ENCODE measurements at regions not wholly inside any gene's neighbourhood (a gene's known extent, or its start where the extent isn't known, plus 50 kb on each side); places are given as distances from the start of the nearest gene placed in this dataset.
"Not testable (repeated sequence)": the region's sequence is repeated elsewhere in the genome, so short reads cannot be mapped to it uniquely, and the experiment has no call there.

- H3K27me3 Mint-ChIP-seq; H3K27ac Mint-ChIP-seq; intact Hi-C loops (cut with micrococcal nuclease); H3K36me3 Mint-ChIP-seq; H3K27ac ChIP-seq (ENCODE audit: low read depth, low read length); DNase-seq; POLR2A ChIA-PET; H3K36me3 ChIP-seq (ENCODE audit: control insufficient read depth in 2 of 3, insufficient read depth in 3 of 3, low read length in 3 of 3); H3K4me3 ChIP-seq (ENCODE audit: low read length); H3K4me3 Mint-ChIP-seq; CTCF ChIA-PET; H3K4me1 ChIP-seq (ENCODE audit: control insufficient read depth in 2 of 2, insufficient read depth in 2 of 2, low read length in 2 of 2); ATAC-seq; H3K4me1 Mint-ChIP-seq; H3K9me3 ChIP-seq (ENCODE audit: control insufficient read depth in 2 of 3, low read length in 3 of 3); H3K27me3 ChIP-seq (ENCODE audit: control insufficient read depth in 2 of 2, insufficient read depth in 2 of 2, low read length in 2 of 2); H3K9me3 Mint-ChIP-seq: not testable (repeated sequence)
These were observed 747.6 kb downstream of the SPATA31A6 start for GRCh38 chr9:42931045-42931444.

- H3K27ac Mint-ChIP-seq; DNase-seq; H3K36me3 Mint-ChIP-seq; intact Hi-C loops (cut with micrococcal nuclease); H3K36me3 ChIP-seq (ENCODE audit: control insufficient read depth in 2 of 3, insufficient read depth in 3 of 3, low read length in 3 of 3); H3K4me3 Mint-ChIP-seq; H3K9me3 Mint-ChIP-seq; POLR2A ChIA-PET; H3K27ac ChIP-seq (ENCODE audit: low read depth, low read length); H3K4me1 Mint-ChIP-seq; H3K4me1 ChIP-seq (ENCODE audit: control insufficient read depth in 2 of 2, insufficient read depth in 2 of 2, low read length in 2 of 2); H3K27me3 Mint-ChIP-seq; CTCF ChIA-PET; H3K4me3 ChIP-seq (ENCODE audit: low read length); H3K9me3 ChIP-seq (ENCODE audit: control insufficient read depth in 2 of 3, low read length in 3 of 3); H3K27me3 ChIP-seq (ENCODE audit: control insufficient read depth in 2 of 2, insufficient read depth in 2 of 2, low read length in 2 of 2); ATAC-seq: not testable (repeated sequence)
These were observed 754.2 kb downstream of the SPATA31A6 start for GRCh38 chr9:42937583-42938235.

- CTCF ChIA-PET; H3K9me3 ChIP-seq (ENCODE audit: control insufficient read depth in 2 of 3, low read length in 3 of 3); H3K4me3 ChIP-seq (ENCODE audit: low read length); POLR2A ChIA-PET; H3K27ac ChIP-seq (ENCODE audit: low read depth, low read length); H3K27me3 Mint-ChIP-seq; H3K27ac Mint-ChIP-seq; H3K27me3 ChIP-seq (ENCODE audit: control insufficient read depth in 2 of 2, insufficient read depth in 2 of 2, low read length in 2 of 2); H3K4me1 ChIP-seq (ENCODE audit: control insufficient read depth in 2 of 2, insufficient read depth in 2 of 2, low read length in 2 of 2); H3K4me1 Mint-ChIP-seq; intact Hi-C loops (cut with micrococcal nuclease); H3K9me3 Mint-ChIP-seq; DNase-seq; ATAC-seq; H3K4me3 Mint-ChIP-seq; H3K36me3 ChIP-seq (ENCODE audit: control insufficient read depth in 2 of 3, insufficient read depth in 3 of 3, low read length in 3 of 3); H3K36me3 Mint-ChIP-seq: not testable (repeated sequence)
These were observed 763.6 kb downstream of the SPATA31A6 start for GRCh38 chr9:42947050-42947449.

- H3K27me3 Mint-ChIP-seq; H3K27ac ChIP-seq (ENCODE audit: low read depth, low read length); H3K4me1 Mint-ChIP-seq; H3K4me3 Mint-ChIP-seq; H3K9me3 Mint-ChIP-seq; POLR2A ChIA-PET; H3K4me1 ChIP-seq (ENCODE audit: control insufficient read depth in 2 of 2, insufficient read depth in 2 of 2, low read length in 2 of 2); DNase-seq; H3K36me3 Mint-ChIP-seq; intact Hi-C loops (cut with micrococcal nuclease); H3K27me3 ChIP-seq (ENCODE audit: control insufficient read depth in 2 of 2, insufficient read depth in 2 of 2, low read length in 2 of 2); ATAC-seq; H3K27ac Mint-ChIP-seq; H3K9me3 ChIP-seq (ENCODE audit: control insufficient read depth in 2 of 3, low read length in 3 of 3); H3K36me3 ChIP-seq (ENCODE audit: control insufficient read depth in 2 of 3, insufficient read depth in 3 of 3, low read length in 3 of 3); CTCF ChIA-PET; H3K4me3 ChIP-seq (ENCODE audit: low read length): not testable (repeated sequence)
These were observed 767.8 kb downstream of the SPATA31A6 start for GRCh38 chr9:42951239-42951638.

GRCh38 chr9:42965155-42965554 is 781.7 kb downstream of the SPATA31A6 start:
- H3K36me3 Mint-ChIP-seq; H3K27me3 ChIP-seq (ENCODE audit: control insufficient read depth in 2 of 2, insufficient read depth in 2 of 2, low read length in 2 of 2); H3K4me3 ChIP-seq (ENCODE audit: low read length); H3K9me3 Mint-ChIP-seq; H3K9me3 ChIP-seq (ENCODE audit: control insufficient read depth in 2 of 3, low read length in 3 of 3); POLR2A ChIA-PET; H3K27me3 Mint-ChIP-seq; CTCF ChIA-PET; H3K4me3 Mint-ChIP-seq; H3K4me1 ChIP-seq (ENCODE audit: control insufficient read depth in 2 of 2, insufficient read depth in 2 of 2, low read length in 2 of 2); H3K27ac ChIP-seq (ENCODE audit: low read depth, low read length); H3K4me1 Mint-ChIP-seq; DNase-seq; intact Hi-C loops (cut with micrococcal nuclease); H3K27ac Mint-ChIP-seq; ATAC-seq; H3K36me3 ChIP-seq (ENCODE audit: control insufficient read depth in 2 of 3, insufficient read depth in 3 of 3, low read length in 3 of 3): not testable (repeated sequence)

GRCh38 chr9:42971872-42972271 is 788.4 kb downstream of the SPATA31A6 start:
- H3K27ac Mint-ChIP-seq; H3K4me1 ChIP-seq (ENCODE audit: control insufficient read depth in 2 of 2, insufficient read depth in 2 of 2, low read length in 2 of 2); H3K4me1 Mint-ChIP-seq; H3K27ac ChIP-seq (ENCODE audit: low read depth, low read length); intact Hi-C loops (cut with micrococcal nuclease); H3K4me3 ChIP-seq (ENCODE audit: low read length); H3K4me3 Mint-ChIP-seq; H3K36me3 ChIP-seq (ENCODE audit: control insufficient read depth in 2 of 3, insufficient read depth in 3 of 3, low read length in 3 of 3); DNase-seq; CTCF ChIA-PET; H3K9me3 ChIP-seq (ENCODE audit: control insufficient read depth in 2 of 3, low read length in 3 of 3); H3K27me3 ChIP-seq (ENCODE audit: control insufficient read depth in 2 of 2, insufficient read depth in 2 of 2, low read length in 2 of 2); ATAC-seq; POLR2A ChIA-PET; H3K27me3 Mint-ChIP-seq; H3K36me3 Mint-ChIP-seq: not testable (repeated sequence)
- peaks cover 0 to 15% (median 4%) of the 10 kb centered on the region in 11 donors for H3K9me3 Mint-ChIP-seq

- H3K9me3 ChIP-seq (ENCODE audit: control insufficient read depth in 2 of 3, low read length in 3 of 3); H3K27me3 Mint-ChIP-seq; H3K27me3 ChIP-seq (ENCODE audit: control insufficient read depth in 2 of 2, insufficient read depth in 2 of 2, low read length in 2 of 2); H3K4me3 ChIP-seq (ENCODE audit: low read length); H3K27ac Mint-ChIP-seq; ATAC-seq; H3K36me3 Mint-ChIP-seq; DNase-seq; H3K4me1 ChIP-seq (ENCODE audit: control insufficient read depth in 2 of 2, insufficient read depth in 2 of 2, low read length in 2 of 2); H3K36me3 ChIP-seq (ENCODE audit: control insufficient read depth in 2 of 3, insufficient read depth in 3 of 3, low read length in 3 of 3); POLR2A ChIA-PET; CTCF ChIA-PET; H3K4me3 Mint-ChIP-seq; intact Hi-C loops (cut with micrococcal nuclease); H3K4me1 Mint-ChIP-seq; H3K27ac ChIP-seq (ENCODE audit: low read depth, low read length): not testable (repeated sequence)
- H3K9me3 Mint-ChIP-seq: peaks cover 0 to 15% (median 3%) of the 10 kb centered on the region in 11 donors
These were observed 791.3 kb downstream of the SPATA31A6 start for GRCh38 chr9:42974725-42975124.

All from naive thymus-derived CD4-positive, alpha-beta T cell (primary cell).